Muscle layer of duodenum (tissue), 2 donors: ENCODE measurements at regions not wholly inside any gene's neighbourhood (a gene's known extent, or its start where the extent isn't known, plus 50 kb on each side); places are given as distances from the start of the nearest gene placed in this dataset.

Experiments
- H3K27ac ChIP-seq: one replicate; pipeline ENCODE4 v1.7.0; 2013; ENCODE audit warnings: mild to moderate bottlenecking, low read length
- H3K27me3 ChIP-seq: one replicate; pipeline ENCODE4 v1.7.0; 2013; ENCODE audit warnings: low read depth, mild to moderate bottlenecking, control low read depth, low read length
- H3K36me3 ChIP-seq, 2 donors: one replicate each; pipeline ENCODE4 v1.7.0; 2013; ENCODE audit warnings: low read length in 2 of 2, control low read depth in 1 of 2, mild to moderate bottlenecking in 1 of 2; ENCODE audit not compliant: insufficient read depth in 2 of 2, control insufficient read depth in 1 of 2
- H3K4me1 ChIP-seq, 2 donors: one replicate each; pipeline ENCODE4 v1.7.0; 2013; ENCODE audit warnings: low read length in 2 of 2, mild to moderate bottlenecking in 2 of 2, control low read depth in 1 of 2, moderate library complexity in 1 of 2; ENCODE audit not compliant: insufficient read depth in 2 of 2, control insufficient read depth in 1 of 2
- H3K4me3 ChIP-seq, 2 donors: one replicate each; pipeline ENCODE4 v1.7.0; 2013; ENCODE audit warnings: low read length in 2 of 2, low read depth in 1 of 2, mild to moderate bottlenecking in 1 of 2
- H3K9me3 ChIP-seq, 2 donors: one replicate each; pipeline ENCODE4 v1.7.0; 2013; ENCODE audit warnings: low read length in 2 of 2, control low read depth in 1 of 2, mild to moderate bottlenecking in 1 of 2; ENCODE audit not compliant: control insufficient read depth in 1 of 2
- donor health status: healthy.

- no peaks in the 10 kb centered on the region for H3K36me3 ChIP-seq
- H3K27me3 ChIP-seq, result no peaks in the 10 kb centered on the region
- H3K27ac ChIP-seq, result no peak overlapping the region
- no peaks in the 10 kb centered on the region for H3K9me3 ChIP-seq
- H3K4me1 ChIP-seq, result peaks cover 0 to 3% of the 10 kb centered on the region in 2 donors
- H3K4me3 ChIP-seq, result no peak overlapping the region
Observed at GRCh38 chr5:7317751-7318150, 78.2 kb upstream of the ADCY2 start.

GRCh38 chr5:7320701-7321301 is 75.1 kb upstream of the ADCY2 start:
- H3K36me3 ChIP-seq, result no peaks in the 10 kb centered on the region

GRCh38 chr5:7321724-7322123 is 74.2 kb upstream of the ADCY2 start:
- Histone ChIP-seq H3K27ac (no peak overlapping the region), H3K4me3 (no peak overlapping the region), H3K9me3 (no peaks in the 10 kb centered on the region), H3K27me3 (no peaks in the 10 kb centered on the region), H3K36me3 (no peaks in the 10 kb centered on the region), H3K4me1 (peaks cover 0 to 3% of the 10 kb centered on the region in 2 donors)

More at GRCh38 chr5:7320701-7321301, 75.1 kb upstream of the ADCY2 start:
- Histone ChIP-seq H3K4me3 (no peak overlapping the region), H3K9me3 (no peaks in the 10 kb centered on the region), H3K27me3 (no peaks in the 10 kb centered on the region), H3K4me1 (peaks cover 0 to 3% of the 10 kb centered on the region in 2 donors), H3K27ac (no peak overlapping the region)

DNA sequence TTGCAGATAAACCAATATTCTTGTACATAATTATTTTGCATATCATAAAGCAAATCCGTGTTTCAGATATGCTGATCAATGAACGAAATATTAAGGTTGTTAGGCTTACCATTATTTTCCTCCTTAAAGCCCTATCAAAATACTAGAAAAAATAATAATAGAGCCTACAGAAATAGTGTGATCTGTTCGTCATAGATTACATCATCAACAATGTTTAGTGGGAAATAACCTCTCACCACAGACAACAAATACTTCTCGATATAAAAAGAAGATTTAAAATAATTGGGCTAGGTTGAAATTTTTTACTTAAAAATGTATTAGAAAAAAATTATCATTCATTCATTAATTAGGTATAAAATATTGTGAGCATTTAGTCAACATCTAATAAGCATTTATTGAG is 71.0 kb upstream of the ADCY2 start:
- H3K9me3 ChIP-seq, result no peaks in the 10 kb centered on the region
- H3K4me3 ChIP-seq, result no peak overlapping the region
- no peaks in the 10 kb centered on the region for H3K36me3 ChIP-seq

GRCh38 chr5:7325975-7326913 is 69.7 kb upstream of the ADCY2 start:
- Histone ChIP-seq H3K9me3 (no peaks in the 10 kb centered on the region), H3K27ac (no peak overlapping the region), H3K27me3 (no peaks in the 10 kb centered on the region), H3K36me3 (no peaks in the 10 kb centered on the region), H3K4me3 (no peak overlapping the region), H3K4me1 (peaks cover 0 to 3% of the 10 kb centered on the region in 2 donors)

More for the DNA sequence above, 71.0 kb upstream of the ADCY2 start:
- Histone ChIP-seq H3K27me3 (no peaks in the 10 kb centered on the region), H3K4me1 (peaks cover 0 to 3% of the 10 kb centered on the region in 2 donors), H3K27ac (no peak overlapping the region)

DNA sequence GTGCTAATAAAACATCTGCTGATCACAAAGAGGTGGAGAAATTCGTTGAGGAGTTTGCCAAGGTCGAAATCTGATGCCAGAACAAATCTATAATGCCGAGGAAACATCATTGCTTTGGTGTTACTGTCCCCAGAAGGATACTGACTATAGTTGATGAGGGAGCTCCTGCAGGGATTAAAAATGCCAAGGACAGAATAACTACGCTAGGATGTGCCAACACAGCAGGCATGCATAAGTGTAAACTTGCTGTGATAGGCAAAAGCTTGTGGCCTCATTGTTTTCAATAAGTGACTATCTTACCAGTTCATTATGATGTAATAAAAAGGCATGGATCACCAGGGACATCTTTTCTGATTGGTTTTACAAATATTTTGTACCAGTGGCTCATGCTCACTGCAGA is 66.8 kb upstream of the ADCY2 start:
- no peak overlapping the region for H3K4me3 ChIP-seq
- H3K9me3 ChIP-seq, result no peaks in the 10 kb centered on the region
- H3K27me3 ChIP-seq, result no peaks in the 10 kb centered on the region
- H3K4me1 ChIP-seq, result no peaks in the 10 kb centered on the region
- no peak overlapping the region for H3K27ac ChIP-seq
- no peaks in the 10 kb centered on the region for H3K36me3 ChIP-seq

GRCh38 chr5:7329712-7330111 is 66.2 kb upstream of the ADCY2 start:
- Histone ChIP-seq H3K27ac (no peak overlapping the region), H3K9me3 (no peaks in the 10 kb centered on the region), H3K4me1 (no peaks in the 10 kb centered on the region), H3K4me3 (no peak overlapping the region), H3K27me3 (no peaks in the 10 kb centered on the region), H3K36me3 (no peaks in the 10 kb centered on the region)

GRCh38 chr5:7330256-7330655 is 65.7 kb upstream of the ADCY2 start:
- Histone ChIP-seq H3K27me3 (no peaks in the 10 kb centered on the region), H3K36me3 (no peaks in the 10 kb centered on the region), H3K9me3 (no peaks in the 10 kb centered on the region), H3K27ac (no peak overlapping the region), H3K4me1 (no peaks in the 10 kb centered on the region), H3K4me3 (no peak overlapping the region)

- Histone ChIP-seq H3K36me3 (no peaks in the 10 kb centered on the region), H3K4me3 (no peak overlapping the region), H3K27me3 (no peaks in the 10 kb centered on the region), H3K27ac (no peak overlapping the region), H3K4me1 (no peaks in the 10 kb centered on the region), H3K9me3 (no peaks in the 10 kb centered on the region)
Observed at GRCh38 chr5:7331131-7331530, 64.8 kb upstream of the ADCY2 start.
